Breast epithelium (tissue), 4 donors: ENCODE measurements at regions not wholly inside any gene's neighbourhood (a gene's known extent, or its start where the extent isn't known, plus 50 kb on each side); places are given as distances from the start of the nearest gene placed in this dataset.
"Not testable (repeated sequence)": the region's sequence is repeated elsewhere in the genome, so short reads cannot be mapped to it uniquely, and the experiment has no call there.

Source experiments
- DNase-seq, 2 donors: peaks; one replicate each; pipeline ENCODE4 v3.0.0-alpha.2; 2019; ENCODE audit warnings: low spot score in 2 of 2
- H3K27ac ChIP-seq, 2 donors: fragments of 200-600 bp; sonication (generic) in 1 of 2; one replicate each; pipeline ENCODE4 v1.5.1; 2016 to 2019; ENCODE audit warnings: mild to moderate bottlenecking in 1 of 2
- H3K27me3 ChIP-seq, 2 donors: fragments of 200-600 bp; sonication (generic) in 1 of 2; one replicate each; pipeline versions ENCODE4 v1.5.1 to v1.6.0; 2017 to 2019; ENCODE audit warnings: control low read depth in 1 of 2, mild to moderate bottlenecking in 1 of 2
- H3K36me3 ChIP-seq: fragments of 200-600 bp; one replicate; pipeline ENCODE4 v1.5.1; 2019
- H3K4me1 ChIP-seq, 2 donors: fragments of 200-600 bp; sonication (generic); one replicate each; pipeline ENCODE4 v1.5.1; 2016 to 2019; ENCODE audit warnings: control low read depth in 1 of 2
- H3K4me3 ChIP-seq, 3 donors: fragments of 200-600 bp; sonication (generic); 1 replicate in 2 of 3; 2 replicates in 1 of 3; pipeline ENCODE4 v1.5.1; 2016 to 2019; ENCODE audit warnings: mild to moderate bottlenecking in 3 of 3, moderate library complexity in 2 of 3
- H3K9me3 ChIP-seq, 2 donors: fragments of 200-600 bp; sonication (generic) in 1 of 2; one replicate each; pipeline ENCODE4 v1.5.1; 2016 to 2019; ENCODE audit warnings: control low read depth in 1 of 2
- CTCF ChIP-seq, 3 donors: fragments of 450-650 bp; IDR thresholded peaks; one replicate each; pipeline ENCODE4 v1.5.1; 2016 to 2017; ENCODE audit warnings: antibody characterized with exemption in 3 of 3, mild to moderate bottlenecking in 3 of 3, moderate library complexity in 3 of 3
- POLR2A ChIP-seq: fragments of 450-650 bp; IDR thresholded peaks from one replicate; pipeline ENCODE4 v1.6.1; 2016; ENCODE audit warnings: antibody characterized with exemption, mild to moderate bottlenecking, moderate library complexity
- POLR2AphosphoS5 ChIP-seq, 3 donors: sonication (generic); formaldehyde crosslinking; IDR thresholded peaks; one replicate each; pipeline ENCODE4 v1.6.1; 2017; ENCODE audit warnings: antibody characterized with exemption in 3 of 3
- intact Hi-C: fragments of 100-400 bp; cut with DNase I; formaldehyde crosslinking; loops from one replicate; pipeline ENCODE4 v1.15.1; 2023; ENCODE audit warnings: low total_unique reads

DNA sequence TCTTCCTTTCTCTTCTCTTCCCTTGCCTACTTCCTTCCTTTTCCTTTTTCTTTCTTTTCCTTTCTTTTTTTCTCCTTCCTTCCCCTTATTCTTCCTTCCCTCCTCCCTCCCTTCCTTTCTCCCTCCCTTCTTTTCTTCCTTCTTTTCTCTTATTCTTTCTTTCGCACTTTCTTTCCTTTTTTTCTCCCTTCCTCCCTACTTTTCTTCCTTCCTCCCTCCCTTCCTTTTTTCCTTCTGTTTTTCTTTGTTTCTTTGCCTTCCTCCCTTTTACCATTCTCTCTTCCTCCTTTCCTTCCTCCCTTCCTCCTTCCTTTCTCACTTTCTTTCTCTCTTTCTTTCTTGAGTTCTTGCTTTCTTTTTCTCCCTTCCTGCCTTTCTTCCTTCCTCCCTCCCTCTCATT lies 416.5 kb downstream of the ANKRD30B start:
- intact Hi-C loops, DNase-seq, H3K36me3 ChIP-seq, H3K27me3 ChIP-seq, H3K27ac ChIP-seq, H3K4me1 ChIP-seq, H3K9me3 ChIP-seq, H3K4me3 ChIP-seq: not testable (repeated sequence)

GRCh38 chr18:15165048-15165447 lies 417.1 kb downstream of the ANKRD30B start:
- H3K9me3 ChIP-seq: no peaks in the 10 kb centered on the region
- no peaks in the 10 kb centered on the region for H3K27me3 ChIP-seq
- no peak overlapping the region for H3K27ac ChIP-seq
- intact Hi-C loops: no loop called here
- no peaks in the 10 kb centered on the region for H3K4me1 ChIP-seq
- TF ChIP-seq CTCF (IDR thresholded peaks at IDR 0.05) (no peak), POLR2A (no peak), POLR2AphosphoS5 (IDR thresholded peaks at IDR 0.05) (no peak)
- H3K4me3 ChIP-seq: no peak overlapping the region
- no peaks in the 10 kb centered on the region for H3K36me3 ChIP-seq
- no peak for DNase-seq

DNA sequence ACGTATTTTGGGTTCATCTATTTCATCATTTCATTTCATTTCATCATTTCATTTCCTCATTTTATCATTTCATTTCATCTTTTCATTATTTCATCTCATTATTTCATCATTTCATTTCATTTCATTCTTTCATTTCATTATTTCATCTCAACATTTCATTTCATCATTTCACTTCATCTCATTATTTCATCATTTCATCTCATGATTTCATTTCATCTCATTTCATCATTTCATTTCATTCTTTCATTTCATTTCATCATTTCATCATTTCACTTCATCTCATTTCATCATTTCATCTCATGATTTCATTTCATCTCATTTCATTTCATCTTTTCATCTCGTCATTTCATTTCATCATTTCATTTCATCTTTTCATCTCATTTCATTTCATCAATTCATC lies 445.1 kb downstream of the ANKRD30B start:
- DNase-seq, H3K36me3 ChIP-seq, H3K4me1 ChIP-seq, intact Hi-C loops, H3K4me3 ChIP-seq, H3K27ac ChIP-seq, H3K27me3 ChIP-seq, H3K9me3 ChIP-seq: not testable (repeated sequence)

GRCh38 chr18:15193813-15194212 lies 445.8 kb downstream of the ANKRD30B start:
- H3K27me3 ChIP-seq: peaks cover 4 to 11% of the 10 kb centered on the region in 2 donors
- H3K9me3 ChIP-seq, H3K4me3 ChIP-seq, DNase-seq, H3K36me3 ChIP-seq, intact Hi-C loops, H3K4me1 ChIP-seq, H3K27ac ChIP-seq: not testable (repeated sequence)

GRCh38 chr18:15197338-15198115 lies 449.6 kb downstream of the ANKRD30B start:
- H3K4me1 ChIP-seq, H3K9me3 ChIP-seq, DNase-seq, H3K27ac ChIP-seq, intact Hi-C loops, H3K36me3 ChIP-seq: not testable (repeated sequence)
- Histone ChIP-seq H3K4me3 (peak overlapping the region; percentile 11 to 37 (median 25)), H3K27me3 (peaks cover 4 to 11% of the 10 kb centered on the region in 2 donors)

- no peak for DNase-seq
- no peaks in the 10 kb centered on the region for H3K9me3 ChIP-seq
- intact Hi-C loops: no loop called here
- no peak overlapping the region for H3K27ac ChIP-seq
- peaks cover 4 to 11% of the 10 kb centered on the region in 2 donors for H3K27me3 ChIP-seq
- no peaks in the 10 kb centered on the region for H3K36me3 ChIP-seq
- TF ChIP-seq CTCF (IDR thresholded peaks at IDR 0.05): no peak
- no peak for TF ChIP-seq POLR2A
- no peak for TF ChIP-seq POLR2AphosphoS5 (IDR thresholded peaks at IDR 0.05)
- H3K4me1 ChIP-seq: no peaks in the 10 kb centered on the region
- H3K4me3 ChIP-seq: peak overlapping the region; percentile 11 to 37 (median 25)
These were observed 450.1 kb downstream of the ANKRD30B start for GRCh38 chr18:15198116-15198389.
